SH-SY5Y (cell line): ENCODE measurements at regions not wholly inside any gene's neighbourhood (a gene's known extent, or its start where the extent isn't known, plus 50 kb on each side); places are given as distances from the start of the nearest gene placed in this dataset.

Experiments
- GATA2 ChIP-seq: IDR thresholded peaks from 2 replicates; pipeline ENCODE4 v1.6.1; 2011; ENCODE audit warnings: mild to moderate bottlenecking, low read depth, low read length
- GATA3 ChIP-seq: IDR thresholded peaks from 2 replicates; pipeline ENCODE4 v1.6.1; 2011; ENCODE audit warnings: low read depth, mild to moderate bottlenecking, low read length, moderate library complexity

- TF ChIP-seq GATA3 (no peak), GATA2 (no peak)
Measured at GRCh38 chr20:40108321-40108720, 580.7 kb downstream of the MAFB start.

- TF ChIP-seq GATA2 (no peak), GATA3 (no peak)
Measured at GRCh38 chr20:40104959-40105358, 584.1 kb downstream of the MAFB start.

- TF ChIP-seq GATA2 (no peak), GATA3 (no peak)
Measured at GRCh38 chr20:40103420-40103819, 585.6 kb downstream of the MAFB start.

- TF ChIP-seq GATA2 (no peak), GATA3 (no peak)
Measured at GRCh38 chr20:40101560-40101959, 587.5 kb downstream of the MAFB start.

GRCh38 chr20:40100261-40100660 lies 588.8 kb downstream of the MAFB start:
- TF ChIP-seq GATA2 = no peak
- no peak for TF ChIP-seq GATA3

GRCh38 chr20:40090236-40090635 lies 598.8 kb downstream of the MAFB start:
- TF ChIP-seq GATA2 (no peak), GATA3 (no peak)

- TF ChIP-seq GATA2 = no peak
- no peak for TF ChIP-seq GATA3
Measured at GRCh38 chr20:40087496-40087895, 601.5 kb downstream of the MAFB start.

GRCh38 chr20:40085513-40085912 lies 603.5 kb downstream of the MAFB start:
- TF ChIP-seq GATA3 (no peak), GATA2 (no peak)

GRCh38 chr20:40082436-40082835 lies 606.6 kb downstream of the MAFB start:
- no peak for TF ChIP-seq GATA3
- no peak for TF ChIP-seq GATA2

- TF ChIP-seq GATA2 (no peak), GATA3 (no peak)
Measured at GRCh38 chr20:40081653-40082052, 607.4 kb downstream of the MAFB start.

GRCh38 chr20:40080041-40080652 lies 608.9 kb downstream of the MAFB start:
- TF ChIP-seq GATA3 (no peak), GATA2 (no peak)

- TF ChIP-seq GATA3 (no peak), GATA2 (no peak)
Measured at GRCh38 chr20:40073535-40074111, 615.4 kb downstream of the MAFB start.

- TF ChIP-seq GATA2 (no peak), GATA3 (no peak)
Measured at GRCh38 chr20:40072907-40073306, 616.1 kb downstream of the MAFB start.

- TF ChIP-seq GATA2 (no peak), GATA3 (no peak)
Measured at GRCh38 chr20:40056171-40056570, 632.9 kb downstream of the MAFB start.

GRCh38 chr20:40055711-40056110 lies 633.3 kb downstream of the MAFB start:
- TF ChIP-seq GATA2 (no peak), GATA3 (no peak)
